HG03280 (cell line): ENCODE measurements at regions not wholly inside any gene's neighbourhood (a gene's known extent, or its start where the extent isn't known, plus 50 kb on each side); places are given as distances from the start of the nearest gene placed in this dataset.
"Not testable (repeated sequence)": the region's sequence is repeated elsewhere in the genome, so short reads cannot be mapped to it uniquely, and the experiment has no call there.

Experiments used
- ATAC-seq: cut with Tn5 transposase; IDR thresholded peaks from one replicate; pipeline ENCODE4 v1.9.1; 2021; ENCODE audit warnings: mild to moderate bottlenecking, moderate library complexity; ENCODE audit not compliant: unreplicated experiment

- ATAC-seq = no peak
Observed at GRCh38 chr6:105675715-105676397, 273.0 kb upstream of the PREP start.

DNA sequence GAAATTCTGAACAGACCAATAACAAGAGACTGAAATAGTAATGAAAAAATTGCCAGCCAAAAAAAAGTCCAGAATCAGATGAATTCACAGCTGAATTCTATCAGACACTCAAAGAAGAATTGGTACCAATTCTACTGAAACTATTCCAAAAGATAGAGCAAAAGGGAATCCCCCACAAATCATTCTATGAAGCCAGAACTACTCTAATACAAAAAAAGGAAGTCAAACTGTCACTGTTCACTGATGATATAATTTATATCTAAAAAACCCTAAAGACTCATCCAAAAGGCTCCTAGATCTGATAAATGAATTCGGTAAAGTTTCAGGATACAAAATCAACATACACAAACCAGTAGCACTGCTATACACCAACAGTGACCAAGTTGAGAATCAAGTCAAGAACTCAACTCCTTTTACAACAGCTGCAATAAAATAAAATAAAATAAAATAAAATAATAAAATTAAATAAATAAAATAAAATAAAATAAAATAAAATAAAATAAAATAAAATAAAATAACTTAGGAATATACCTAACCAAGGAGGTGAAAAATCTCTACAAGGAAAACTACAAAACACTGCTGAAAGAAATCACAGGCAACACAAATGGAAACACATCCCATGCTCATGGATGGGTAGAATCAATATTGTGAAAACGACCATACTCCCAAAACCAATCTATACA is 270.1 kb upstream of the PREP start:
- ATAC-seq = not testable (repeated sequence)

- no peak for ATAC-seq
Observed at GRCh38 chr6:105669232-105669631, 266.4 kb upstream of the PREP start.

GRCh38 chr6:105667056-105667455 is 264.2 kb upstream of the PREP start:
- no peak for ATAC-seq

DNA sequence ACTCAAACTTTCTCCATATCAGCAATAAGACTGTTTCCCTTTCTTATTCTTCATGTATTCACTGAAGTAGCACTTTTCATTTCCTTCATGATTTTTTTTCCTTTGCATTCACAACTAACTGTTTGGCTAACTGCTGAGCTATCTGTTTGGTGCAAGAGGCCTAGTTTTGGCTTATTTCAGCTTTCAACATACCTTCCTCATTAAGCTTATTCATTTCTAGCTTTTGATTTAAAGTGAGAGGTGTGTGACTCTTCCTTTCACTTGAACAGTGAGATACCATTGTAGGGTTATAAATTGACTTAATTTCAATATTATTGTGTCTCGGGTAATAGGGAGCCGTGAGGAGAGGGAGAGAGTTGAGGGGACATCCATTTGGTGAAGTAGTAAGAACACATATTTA is 262.0 kb upstream of the PREP start:
- ATAC-seq = no peak

DNA sequence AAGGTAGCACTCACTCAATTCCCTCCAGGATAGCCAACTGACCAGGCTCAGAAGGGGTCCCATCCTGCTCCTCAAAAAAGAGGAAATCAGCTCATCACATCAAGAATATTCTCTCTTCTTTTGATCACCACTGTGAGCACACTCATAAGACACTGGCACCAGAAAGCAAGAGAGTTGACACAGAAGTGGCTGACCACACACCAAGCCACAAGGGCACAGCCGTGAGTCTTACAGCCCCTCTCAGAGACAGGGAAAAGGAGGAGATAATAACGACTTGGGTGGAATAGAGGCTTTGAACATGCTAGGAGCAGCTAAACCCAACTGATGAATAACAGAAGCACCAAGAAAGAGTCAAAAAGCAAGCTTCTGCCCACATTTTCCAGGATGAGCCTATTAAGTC is 249.1 kb upstream of the PREP start:
- ATAC-seq = no peak

DNA sequence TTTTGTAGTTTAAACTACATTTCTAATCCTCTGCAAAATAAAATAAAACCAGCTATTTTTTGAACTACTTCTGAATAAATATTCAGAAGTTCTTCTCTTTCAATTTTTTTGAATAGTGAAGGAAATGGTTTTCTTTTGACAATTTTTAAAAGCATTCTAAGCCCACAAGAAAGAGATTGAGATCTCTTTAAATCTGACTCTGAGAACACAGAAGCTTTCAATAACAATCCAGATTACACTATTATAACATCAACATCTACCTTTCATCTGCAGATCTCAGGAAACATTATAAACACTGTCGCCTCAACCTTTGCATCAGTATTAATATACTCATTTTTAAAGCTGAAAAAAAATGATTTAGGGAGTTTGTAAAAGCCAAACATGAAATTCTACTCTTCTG is 247.5 kb upstream of the PREP start:
- no peak for ATAC-seq

DNA sequence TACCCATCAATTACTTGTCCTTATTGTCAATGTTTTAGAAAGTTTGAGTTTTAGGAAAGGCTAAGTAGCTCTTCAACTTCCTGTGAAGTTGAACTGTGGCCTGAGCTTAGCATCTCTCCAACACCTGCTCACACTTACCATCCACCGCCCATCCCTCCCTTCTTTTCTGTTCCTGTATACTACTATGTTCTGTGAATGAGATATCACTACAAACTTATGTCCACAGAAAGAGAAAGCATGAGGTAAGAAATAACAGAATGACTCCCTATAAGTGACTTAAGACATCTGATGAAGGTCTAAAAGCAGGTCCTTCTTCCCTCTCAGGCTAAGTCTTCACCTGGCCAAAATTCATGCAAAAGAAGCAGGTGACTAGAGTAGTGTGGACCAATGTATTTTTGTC is 246.3 kb upstream of the PREP start:
- no peak for ATAC-seq

- ATAC-seq = no peak
Observed at GRCh38 chr6:105648276-105648675, 245.4 kb upstream of the PREP start.

- ATAC-seq = peak; percentile 82
Observed at GRCh38 chr6:105646391-105646867, 243.5 kb upstream of the PREP start.

DNA sequence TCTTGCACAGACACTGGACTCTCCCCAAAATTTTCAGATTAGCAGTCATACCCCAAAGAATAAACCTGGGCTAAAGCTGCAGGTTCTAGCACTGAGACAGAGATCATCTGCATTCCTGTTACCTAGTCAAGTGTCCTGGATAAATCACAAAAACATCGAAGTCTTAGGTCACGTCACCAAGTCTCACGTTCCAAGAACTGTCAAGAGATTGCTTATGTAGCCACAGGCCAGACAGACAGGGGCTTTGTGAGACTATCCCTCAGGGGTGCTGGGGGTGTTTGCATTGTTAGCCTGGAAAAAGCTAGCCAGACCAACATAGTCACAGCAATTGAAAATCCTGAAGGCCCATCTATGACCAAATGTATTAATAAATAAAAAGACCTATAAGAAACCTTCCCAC is 243.1 kb upstream of the PREP start:
- peak; percentile 3 for ATAC-seq

DNA sequence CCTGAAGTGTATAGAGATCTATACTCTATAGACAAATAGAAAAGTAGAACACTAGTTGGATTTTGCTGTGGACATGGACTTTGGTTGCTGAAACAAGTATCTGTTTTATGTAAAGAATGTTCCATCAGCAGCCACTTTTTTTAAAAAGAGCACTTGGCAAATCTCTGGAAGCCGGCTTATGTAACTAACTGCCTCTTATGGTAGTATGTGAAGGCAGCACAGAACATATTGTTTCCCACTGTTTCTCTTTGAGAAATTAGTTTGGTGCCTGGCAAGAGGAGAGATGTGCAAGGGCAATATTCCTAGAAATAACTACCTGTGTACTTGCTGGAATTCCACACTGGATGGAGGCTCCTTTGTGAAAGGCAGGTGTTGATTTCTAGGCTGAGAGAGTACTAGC is 242.3 kb upstream of the PREP start:
- ATAC-seq = no peak

- ATAC-seq = no peak
Observed at GRCh38 chr6:105644691-105645090, 241.8 kb upstream of the PREP start.

DNA sequence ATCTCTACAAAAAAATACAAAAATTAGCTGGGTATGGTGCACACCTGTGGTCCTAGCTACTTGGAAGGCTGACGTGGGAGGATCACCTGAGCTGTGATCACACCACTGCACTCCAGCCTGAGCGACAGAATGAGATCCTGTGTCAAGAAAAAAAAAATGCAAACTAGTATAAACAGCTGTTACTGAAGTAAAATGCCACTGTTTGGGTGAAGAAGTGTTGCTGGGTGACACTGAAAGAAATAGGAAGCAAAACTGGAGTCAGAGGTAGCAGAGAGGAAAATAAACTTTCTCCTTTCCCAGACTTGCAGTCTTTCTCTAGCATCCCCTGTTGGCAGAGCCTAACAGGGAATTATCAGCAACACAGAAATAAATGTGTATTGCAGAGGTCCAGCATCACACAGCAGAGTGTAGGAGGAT is 241.2 kb upstream of the PREP start:
- ATAC-seq = peak; percentile 28

DNA sequence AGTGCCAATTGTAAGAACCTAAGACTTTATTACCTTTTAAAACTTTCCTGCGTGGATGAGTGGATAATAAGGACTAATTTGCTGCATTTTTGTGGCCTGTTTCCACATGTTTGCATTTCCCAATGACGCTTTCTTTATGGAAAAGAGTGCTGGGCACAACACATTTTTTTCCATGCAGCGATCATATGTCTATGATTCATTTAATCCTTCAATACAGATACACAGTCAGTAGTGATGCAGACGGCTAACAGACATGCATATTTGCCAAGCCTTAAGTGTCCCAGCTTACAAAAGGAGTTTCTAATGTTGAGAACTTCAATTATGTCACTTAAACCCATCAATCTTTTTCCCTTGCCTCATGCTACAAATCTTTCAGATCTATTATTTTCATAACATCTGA is 239.8 kb upstream of the PREP start:
- ATAC-seq = no peak

DNA sequence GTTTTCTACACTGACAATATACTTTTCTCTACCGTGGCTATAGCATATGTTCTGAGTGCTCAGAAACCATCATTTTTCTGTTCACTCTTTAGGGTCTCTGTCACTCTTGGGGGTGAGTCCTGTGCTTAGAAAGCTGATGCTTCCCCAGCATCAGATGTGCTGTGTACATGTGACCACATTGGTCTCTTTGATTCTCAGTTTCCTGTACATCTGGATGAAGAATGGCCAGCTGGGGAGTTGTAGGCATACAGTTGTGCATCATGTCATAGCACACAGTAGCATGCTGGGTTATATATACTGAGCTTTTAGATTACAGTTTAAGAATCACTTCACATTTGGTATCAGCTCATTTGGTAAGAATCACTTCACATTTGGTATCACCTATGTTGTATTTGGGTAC is 238.6 kb upstream of the PREP start:
- no peak for ATAC-seq

- ATAC-seq = no peak
Observed at GRCh38 chr6:105639124-105639523, 236.2 kb upstream of the PREP start.

DNA sequence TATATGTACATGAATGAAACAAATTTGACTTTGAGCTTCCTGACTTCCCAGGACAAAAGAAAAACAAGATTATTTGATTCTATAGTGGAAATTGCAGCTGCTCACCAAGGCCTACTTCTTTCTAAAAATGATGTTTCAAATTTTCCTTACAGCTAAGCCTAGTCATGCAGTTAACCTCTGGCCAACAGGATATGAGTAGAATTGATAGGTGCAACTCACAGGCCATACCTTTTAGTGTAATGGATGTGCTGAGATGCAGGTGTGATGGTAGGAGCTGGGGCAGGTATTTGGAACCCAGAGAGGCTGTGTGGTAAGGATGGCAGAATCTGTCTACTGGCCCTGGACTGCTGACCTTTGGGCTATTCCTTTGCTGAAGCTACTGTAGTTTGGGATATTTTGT is 230.9 kb upstream of the PREP start:
- no peak for ATAC-seq

- ATAC-seq = no peak
Observed at GRCh38 chr6:105628156-105628860, 225.4 kb upstream of the PREP start.

- no peak for ATAC-seq
Observed at GRCh38 chr6:105626295-105627158, 223.6 kb upstream of the PREP start.

- ATAC-seq = no peak
Observed at GRCh38 chr6:105624021-105624420, 221.1 kb upstream of the PREP start.
